ENCODE measurements at regions not wholly inside any gene's neighbourhood (a gene's known extent, or its start where the extent isn't known, plus 50 kb on each side); places are given as distances from the start of the nearest gene placed in this dataset.

GRCh38 chr4:42271096-42271495 lies 118.6 kb upstream of the BEND4 start:
- Histone ChIP-seq H3K79me2 (ENCODE audit: insufficient read depth) (no peaks in the 10 kb centered on the region), H2AFZ (no peak overlapping the region), H3K36me3 (ENCODE audit: low read depth) (no peaks in the 10 kb centered on the region), H3K9ac (no peak overlapping the region), H3K4me1 (ENCODE audit: insufficient read depth) (no peaks in the 10 kb centered on the region), H3K4me3 (no peak overlapping the region), H4K20me1 (ENCODE audit: insufficient read depth) (no peaks in the 10 kb centered on the region), H3K9me3 (ENCODE audit: low read depth) (no peaks in the 10 kb centered on the region), H3K27me3 (replicated peaks; ENCODE audit: insufficient read depth) (no peaks in the 10 kb centered on the region), H3F3A (ENCODE audit: insufficient read depth) (no peaks in the 10 kb centered on the region), H3K4me2 (ENCODE audit: unreplicated experiment) (no peak overlapping the region), H3K9me2 (ENCODE audit: insufficient read depth) (no peaks in the 10 kb centered on the region), H3K27ac (no peak overlapping the region)
- no peak for DNase-seq
- in situ Hi-C loops (cut with MboI), result no loop called here
- TF ChIP-seq EZH2phosphoT487 (IDR thresholded peaks at IDR 0.05; ENCODE audit: insufficient read depth, low read depth), result no peak
- no peak for TF ChIP-seq EZH2 (IDR thresholded peaks at IDR 0.05; ENCODE audit: insufficient read depth, poor library complexity, severe bottlenecking)
- 49 to 52% methylated on average over 3 of the region's 3 CpGs for WGBS, 2 experiments (ENCODE audit: low coverage in 1 of 2, low lambda C conversion rate in 2 of 2, missing lambda C conversion rate in 2 of 2)

- Histone ChIP-seq H3K4me2 (ENCODE audit: unreplicated experiment) (no peak overlapping the region), H3K27me3 (replicated peaks; ENCODE audit: insufficient read depth) (no peaks in the 10 kb centered on the region), H4K20me1 (ENCODE audit: insufficient read depth) (no peaks in the 10 kb centered on the region), H3K4me3 (no peak overlapping the region), H3K27ac (no peak overlapping the region), H3K4me1 (ENCODE audit: insufficient read depth) (no peaks in the 10 kb centered on the region), H3K9me2 (ENCODE audit: insufficient read depth) (no peaks in the 10 kb centered on the region), H2AFZ (no peak overlapping the region), H3K9me3 (ENCODE audit: low read depth) (no peaks in the 10 kb centered on the region), H3K79me2 (ENCODE audit: insufficient read depth) (no peaks in the 10 kb centered on the region), H3F3A (ENCODE audit: insufficient read depth) (no peaks in the 10 kb centered on the region), H3K9ac (no peak overlapping the region), H3K36me3 (ENCODE audit: low read depth) (no peaks in the 10 kb centered on the region)
- TF ChIP-seq EZH2 (IDR thresholded peaks at IDR 0.05; ENCODE audit: insufficient read depth, poor library complexity, severe bottlenecking), result no peak
- no peak for TF ChIP-seq EZH2phosphoT487 (IDR thresholded peaks at IDR 0.05; ENCODE audit: insufficient read depth, low read depth)
- in situ Hi-C loops (cut with MboI), result no loop called here
- no peak for DNase-seq
- 29 to 39% methylated on average over 2 of the region's 2 CpGs for WGBS, 2 experiments (ENCODE audit: low coverage in 1 of 2, low lambda C conversion rate in 2 of 2, missing lambda C conversion rate in 2 of 2)
These were observed 120.0 kb upstream of the SHISA3 start for GRCh38 chr4:42277291-42277690.

- Histone ChIP-seq H3K79me2 (ENCODE audit: insufficient read depth) (no peaks in the 10 kb centered on the region), H3K27ac (no peak overlapping the region), H3K9me2 (ENCODE audit: insufficient read depth) (no peaks in the 10 kb centered on the region), H3K9me3 (ENCODE audit: low read depth) (no peaks in the 10 kb centered on the region), H3K36me3 (ENCODE audit: low read depth) (no peaks in the 10 kb centered on the region), H4K20me1 (ENCODE audit: insufficient read depth) (no peaks in the 10 kb centered on the region), H3K4me2 (ENCODE audit: unreplicated experiment) (no peak overlapping the region), H3K4me3 (no peak overlapping the region), H2AFZ (no peak overlapping the region), H3K4me1 (ENCODE audit: insufficient read depth) (no peaks in the 10 kb centered on the region), H3K9ac (no peak overlapping the region), H3F3A (ENCODE audit: insufficient read depth) (no peaks in the 10 kb centered on the region), H3K27me3 (replicated peaks; ENCODE audit: insufficient read depth) (no peaks in the 10 kb centered on the region; the same call in 1 of the 2 replicates)
- in situ Hi-C loops (cut with MboI), result no loop called here
- DNase-seq, result no peak
- WGBS, 2 experiments (ENCODE audit: low coverage in 1 of 2, low lambda C conversion rate in 2 of 2, missing lambda C conversion rate in 2 of 2), result 66 to 74% methylated on average over 15 of the region's 15 CpGs
- TF ChIP-seq EZH2 (IDR thresholded peaks at IDR 0.05; ENCODE audit: insufficient read depth, poor library complexity, severe bottlenecking) (no peak), EZH2phosphoT487 (IDR thresholded peaks at IDR 0.05; ENCODE audit: insufficient read depth, low read depth) (no peak)
These were observed 118.5 kb upstream of the SHISA3 start for GRCh38 chr4:42278709-42279324.

GRCh38 chr4:42280327-42281095 lies 116.8 kb upstream of the SHISA3 start:
- no peak overlapping the region for H3K9ac ChIP-seq
- no peaks in the 10 kb centered on the region for H3K79me2 ChIP-seq (ENCODE audit: insufficient read depth)
- H3F3A ChIP-seq (ENCODE audit: insufficient read depth), result no peaks in the 10 kb centered on the region
- H3K36me3 ChIP-seq (ENCODE audit: low read depth), result no peaks in the 10 kb centered on the region
- H3K4me2 ChIP-seq (ENCODE audit: unreplicated experiment), result no peak overlapping the region
- H3K4me3 ChIP-seq, result no peak overlapping the region
- WGBS, 2 experiments (ENCODE audit: low coverage in 1 of 2, low lambda C conversion rate in 2 of 2, missing lambda C conversion rate in 2 of 2), result 23 to 27% methylated on average over 11 of the region's 11 CpGs
- 0 out of 2 replicates have a peak overlapping the region, but pooled peaks have one; percentile 2 for H2AFZ ChIP-seq
- no peaks in the 10 kb centered on the region for H3K9me2 ChIP-seq (ENCODE audit: insufficient read depth)
- no peak for TF ChIP-seq EZH2phosphoT487 (IDR thresholded peaks at IDR 0.05; ENCODE audit: insufficient read depth, low read depth)
- no peak for TF ChIP-seq EZH2 (IDR thresholded peaks at IDR 0.05; ENCODE audit: insufficient read depth, poor library complexity, severe bottlenecking)
- H3K27me3 ChIP-seq (replicated peaks; ENCODE audit: insufficient read depth), result no peaks in the 10 kb centered on the region; the same call in 1 of the 2 replicates
- peak; percentile 63 for DNase-seq
- H4K20me1 ChIP-seq (ENCODE audit: insufficient read depth), result no peaks in the 10 kb centered on the region
- no peaks in the 10 kb centered on the region for H3K4me1 ChIP-seq (ENCODE audit: insufficient read depth)
- in situ Hi-C loops (cut with MboI), result loop anchor here (10.0 kb wide), 1 partner anchor 244 kb away; no protein-coding TSS in a partner anchor
- H3K27ac ChIP-seq, result no peak overlapping the region
- H3K9me3 ChIP-seq (ENCODE audit: low read depth), result no peaks in the 10 kb centered on the region

All from GM23248 (cell line).